HG03025 (cell line): ENCODE measurements at regions not wholly inside any gene's neighbourhood (a gene's known extent, or its start where the extent isn't known, plus 50 kb on each side); places are given as distances from the start of the nearest gene placed in this dataset.
"Not testable (repeated sequence)": the region's sequence is repeated elsewhere in the genome, so short reads cannot be mapped to it uniquely, and the experiment has no call there.

Experiments used
- ATAC-seq: cut with Tn5 transposase; IDR thresholded peaks from one replicate; pipeline ENCODE4 v1.9.1; 2021; ENCODE audit warnings: mild to moderate bottlenecking, moderate library complexity; ENCODE audit not compliant: unreplicated experiment, low FRiP score

GRCh38 chr10:28137907-28138880, 139.3 kb upstream of the ODAD2 start:
- ATAC-seq: no peak

- ATAC-seq: no peak
These were observed 136.4 kb upstream of the ODAD2 start for GRCh38 chr10:28135258-28135657.

- ATAC-seq: no peak
These were observed 131.4 kb upstream of the ODAD2 start for GRCh38 chr10:28130267-28130666.

GRCh38 chr10:28127881-28128280, 129.0 kb upstream of the ODAD2 start:
- ATAC-seq: no peak

- no peak for ATAC-seq
These were observed 126.8 kb upstream of the ODAD2 start for GRCh38 chr10:28125701-28126100.

GRCh38 chr10:28120795-28121194, 121.9 kb upstream of the ODAD2 start:
- ATAC-seq: no peak

- ATAC-seq: no peak
These were observed 121.3 kb upstream of the ODAD2 start for GRCh38 chr10:28120043-28120749.

- ATAC-seq: no peak
These were observed 120.2 kb upstream of the ODAD2 start for GRCh38 chr10:28118985-28119628.

- ATAC-seq: no peak
These were observed 114.3 kb upstream of the ODAD2 start for GRCh38 chr10:28113202-28113601.

GRCh38 chr10:28111712-28112111, 112.8 kb upstream of the ODAD2 start:
- no peak for ATAC-seq

- no peak for ATAC-seq
These were observed 106.7 kb upstream of the ODAD2 start for GRCh38 chr10:28105561-28105960.

GRCh38 chr10:28097633-28098032, 98.8 kb upstream of the ODAD2 start:
- no peak for ATAC-seq

GRCh38 chr10:28095791-28096378, 97.0 kb upstream of the ODAD2 start:
- no peak for ATAC-seq

- ATAC-seq: no peak
These were observed 95.2 kb upstream of the ODAD2 start for GRCh38 chr10:28094121-28094520.

- no peak for ATAC-seq
These were observed 93.0 kb upstream of the ODAD2 start for GRCh38 chr10:28091913-28092312.

- no peak for ATAC-seq
These were observed 91.6 kb upstream of the ODAD2 start for GRCh38 chr10:28090506-28090905.

- ATAC-seq: no peak
These were observed 90.6 kb upstream of the ODAD2 start for GRCh38 chr10:28089467-28089866.

GRCh38 chr10:28087661-28088351, 88.9 kb upstream of the ODAD2 start:
- no peak for ATAC-seq

GRCh38 chr10:28085760-28086159, 86.9 kb upstream of the ODAD2 start:
- ATAC-seq: not testable (repeated sequence)

- ATAC-seq: no peak
These were observed 84.0 kb upstream of the ODAD2 start for GRCh38 chr10:28082885-28083284.
